ENCODE measurements at regions not wholly inside any gene's neighbourhood (a gene's known extent, or its start where the extent isn't known, plus 50 kb on each side); places are given as distances from the start of the nearest gene placed in this dataset.

- Histone ChIP-seq H3K36me3 (ENCODE audit: control insufficient read depth, insufficient read depth, low read length) (no peaks in the 10 kb centered on the region), H3K27me3 (ENCODE audit: control insufficient read depth, insufficient read depth, low read length) (no peaks in the 10 kb centered on the region), H3K4me3 (ENCODE audit: low read depth, low read length) (no peak overlapping the region)
- DNase-seq (ENCODE audit: low read depth): no peak
- TF ChIP-seq CTCF (IDR thresholded peaks at IDR 0.05; ENCODE audit: insufficient read depth, low read length, poor library complexity, severe bottlenecking): no peak
Observed at GRCh38 chr7:119982884-119983283, 290.1 kb upstream of the KCND2 start.

- H3K4me3 ChIP-seq (ENCODE audit: low read depth, low read length): no peak overlapping the region
- no peaks in the 10 kb centered on the region for H3K27me3 ChIP-seq (ENCODE audit: control insufficient read depth, insufficient read depth, low read length)
- H3K36me3 ChIP-seq (ENCODE audit: control insufficient read depth, insufficient read depth, low read length): no peaks in the 10 kb centered on the region
- TF ChIP-seq CTCF (IDR thresholded peaks at IDR 0.05; ENCODE audit: insufficient read depth, low read length, poor library complexity, severe bottlenecking): no peak
- DNase-seq (ENCODE audit: low read depth): no peak
Observed at GRCh38 chr7:119983468-119983867, 289.5 kb upstream of the KCND2 start.

- no peak for TF ChIP-seq CTCF (IDR thresholded peaks at IDR 0.05; ENCODE audit: insufficient read depth, low read length, poor library complexity, severe bottlenecking)
- Histone ChIP-seq H3K27me3 (ENCODE audit: control insufficient read depth, insufficient read depth, low read length) (no peaks in the 10 kb centered on the region), H3K4me3 (ENCODE audit: low read depth, low read length) (no peak overlapping the region), H3K36me3 (ENCODE audit: control insufficient read depth, insufficient read depth, low read length) (no peaks in the 10 kb centered on the region)
- no peak for DNase-seq (ENCODE audit: low read depth)
Observed at GRCh38 chr7:119984247-119984646, 288.7 kb upstream of the KCND2 start.

GRCh38 chr7:119988401-119988800, 284.6 kb upstream of the KCND2 start:
- Histone ChIP-seq H3K27me3 (ENCODE audit: control insufficient read depth, insufficient read depth, low read length) (no peaks in the 10 kb centered on the region), H3K4me3 (ENCODE audit: low read depth, low read length) (no peak overlapping the region), H3K36me3 (ENCODE audit: control insufficient read depth, insufficient read depth, low read length) (no peaks in the 10 kb centered on the region)
- TF ChIP-seq CTCF (IDR thresholded peaks at IDR 0.05; ENCODE audit: insufficient read depth, low read length, poor library complexity, severe bottlenecking): no peak
- no peak for DNase-seq (ENCODE audit: low read depth)

- no peak for DNase-seq (ENCODE audit: low read depth)
- no peaks in the 10 kb centered on the region for H3K27me3 ChIP-seq (ENCODE audit: control insufficient read depth, insufficient read depth, low read length)
- H3K4me3 ChIP-seq (ENCODE audit: low read depth, low read length): no peak overlapping the region
- no peaks in the 10 kb centered on the region for H3K36me3 ChIP-seq (ENCODE audit: control insufficient read depth, insufficient read depth, low read length)
- TF ChIP-seq CTCF (IDR thresholded peaks at IDR 0.05; ENCODE audit: insufficient read depth, low read length, poor library complexity, severe bottlenecking): no peak
Observed at GRCh38 chr7:119994928-119995327, 278.0 kb upstream of the KCND2 start.

GRCh38 chr7:119996634-119997033, 276.3 kb upstream of the KCND2 start:
- Histone ChIP-seq H3K27me3 (ENCODE audit: control insufficient read depth, insufficient read depth, low read length) (no peaks in the 10 kb centered on the region), H3K4me3 (ENCODE audit: low read depth, low read length) (no peak overlapping the region), H3K36me3 (ENCODE audit: control insufficient read depth, insufficient read depth, low read length) (no peaks in the 10 kb centered on the region)
- DNase-seq (ENCODE audit: low read depth): no peak
- no peak for TF ChIP-seq CTCF (IDR thresholded peaks at IDR 0.05; ENCODE audit: insufficient read depth, low read length, poor library complexity, severe bottlenecking)
